NCI-H526 (cell line): ENCODE measurements at regions not wholly inside any gene's neighbourhood (a gene's known extent, or its start where the extent isn't known, plus 50 kb on each side); places are given as distances from the start of the nearest gene placed in this dataset.
A peak's percentile ranks its signal among the peaks of the same experiment; 100 is the strongest.
"Not testable (repeated sequence)": the region's sequence is repeated elsewhere in the genome, so short reads cannot be mapped to it uniquely, and the experiment has no call there.

Source experiments
- DNase-seq, 2 experiments: peaks; one replicate each; lab custom pipeline; 2025; lab: John Stamatoyannopoulos, UW

DNA sequence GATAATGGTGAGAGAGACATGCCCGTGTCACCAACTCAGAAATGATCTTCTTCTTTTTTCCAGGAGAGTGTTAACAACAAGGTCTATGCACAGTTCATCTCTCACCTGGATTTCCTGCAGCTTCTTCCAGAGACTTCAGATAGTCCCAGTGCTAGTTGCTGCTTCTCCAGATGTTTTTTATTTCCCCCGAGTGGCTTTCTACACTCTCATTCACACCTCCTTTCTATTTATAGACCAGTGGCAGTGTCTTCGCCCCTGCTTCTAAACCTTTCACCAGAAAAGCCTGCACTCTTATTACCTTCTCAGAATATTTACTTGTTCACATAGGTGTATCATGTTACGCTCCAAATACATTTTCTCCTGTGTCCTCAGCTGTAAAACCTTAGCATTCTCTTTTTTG, 558.8 kb upstream of the CHAC2 start:
- no peak for DNase-seq

DNA sequence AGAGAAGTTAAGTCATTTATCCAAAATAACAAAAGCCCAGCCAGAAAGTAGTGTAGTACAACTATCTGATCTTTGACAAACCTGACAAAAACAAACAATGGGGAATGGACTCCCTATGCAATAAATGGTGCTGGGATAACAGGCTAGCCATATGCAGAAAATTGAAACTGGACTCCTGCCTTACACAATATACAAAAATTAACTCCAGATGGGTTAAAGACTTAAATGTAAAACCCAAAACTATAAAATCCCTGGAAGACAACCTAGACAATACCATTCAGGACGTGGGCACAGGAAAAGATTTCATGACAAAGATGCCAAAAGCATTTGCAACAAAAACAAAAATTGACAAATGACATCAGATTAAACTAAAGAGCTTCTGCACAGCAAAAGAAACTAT, 561.4 kb upstream of the CHAC2 start:
- DNase-seq = not testable (repeated sequence)

DNA sequence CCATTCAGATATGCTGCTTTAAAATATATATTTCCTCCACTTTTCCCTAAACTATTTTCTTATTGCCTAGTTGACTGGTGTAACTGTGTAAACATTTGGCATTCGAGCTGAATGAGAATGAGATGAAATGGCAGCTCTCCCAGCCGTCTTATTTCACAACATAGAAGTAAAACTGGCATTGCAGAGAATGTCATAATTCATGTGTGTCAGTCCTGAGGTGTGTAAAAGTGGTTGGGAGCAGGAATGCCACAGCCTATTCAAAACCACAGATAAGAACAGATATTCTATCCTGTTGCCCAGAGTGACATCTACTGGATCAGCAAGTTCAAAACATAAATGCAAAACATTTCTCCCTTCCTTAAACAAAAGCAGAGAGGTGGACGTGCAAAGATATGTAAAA, 565.5 kb upstream of the CHAC2 start:
- peak; percentile 80 to 82 for DNase-seq

DNA sequence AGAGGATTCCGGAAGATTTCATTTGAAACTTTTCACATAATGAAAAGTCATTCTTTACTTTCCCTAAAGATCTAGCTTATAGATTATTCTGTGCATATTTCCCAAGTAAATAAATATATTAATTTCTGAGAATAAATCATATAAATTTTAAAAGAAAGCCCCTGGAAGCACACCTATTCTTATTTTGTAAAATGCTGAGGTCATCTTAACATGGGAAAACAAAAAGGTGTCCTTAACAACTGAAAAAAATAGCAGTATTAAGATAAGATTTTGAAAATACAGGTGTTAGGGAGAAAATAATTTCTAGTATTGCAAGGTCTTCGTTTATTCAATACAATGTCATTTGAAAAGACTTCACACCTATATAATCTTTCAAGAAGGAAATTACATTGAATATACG, 567.5 kb upstream of the CHAC2 start:
- DNase-seq = no peak

DNA sequence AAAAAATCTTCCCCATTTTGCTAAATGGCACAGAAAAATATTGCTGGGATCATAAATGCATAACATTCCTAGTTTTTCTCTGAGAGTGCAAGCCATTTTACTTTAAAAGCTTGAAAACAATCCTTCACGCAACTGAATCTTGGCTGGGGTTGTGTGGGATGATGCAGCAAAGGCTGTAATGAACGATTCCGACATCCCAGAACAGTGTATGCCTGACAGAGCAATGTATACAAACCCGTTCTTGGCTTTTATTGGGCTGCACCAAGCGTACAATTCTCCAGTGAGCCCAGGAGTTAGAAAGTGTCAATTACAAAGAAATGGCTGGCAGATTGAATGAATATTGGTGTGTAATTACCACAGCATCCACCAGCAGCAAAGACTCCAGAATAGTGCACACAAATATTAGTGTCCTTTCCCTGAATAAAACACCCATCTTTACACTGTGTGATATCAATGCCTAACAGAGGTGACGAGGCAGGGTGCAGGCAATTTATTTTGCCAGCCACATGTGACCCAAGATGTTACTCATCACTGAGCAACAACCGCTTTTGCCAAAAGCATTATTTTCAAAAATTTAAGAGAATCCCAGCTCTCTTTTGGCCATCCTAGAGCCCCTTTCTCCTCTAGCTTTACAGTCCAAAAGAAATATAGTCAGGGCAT, 578.6 kb upstream of the CHAC2 start:
- DNase-seq = no peak

DNA sequence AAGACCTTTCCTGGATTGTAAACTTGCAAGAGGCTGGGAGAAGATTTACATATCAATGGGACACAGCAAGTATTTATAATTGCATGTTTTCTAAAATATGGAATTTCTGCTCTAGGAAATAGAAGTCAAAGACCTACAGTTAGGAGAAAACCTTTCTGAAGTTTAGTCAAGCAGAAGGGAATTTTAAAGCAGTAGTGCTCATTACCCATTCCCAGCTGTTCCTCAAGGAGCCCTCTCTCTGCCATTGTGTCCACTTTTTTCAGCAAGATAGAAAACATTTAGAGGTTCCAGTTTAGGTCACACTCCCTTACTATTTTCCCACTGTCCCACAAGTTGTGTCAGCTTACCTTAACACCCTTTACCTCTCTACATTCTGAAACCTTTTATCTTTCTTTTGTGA, 584.0 kb upstream of the CHAC2 start:
- DNase-seq = no peak

DNA sequence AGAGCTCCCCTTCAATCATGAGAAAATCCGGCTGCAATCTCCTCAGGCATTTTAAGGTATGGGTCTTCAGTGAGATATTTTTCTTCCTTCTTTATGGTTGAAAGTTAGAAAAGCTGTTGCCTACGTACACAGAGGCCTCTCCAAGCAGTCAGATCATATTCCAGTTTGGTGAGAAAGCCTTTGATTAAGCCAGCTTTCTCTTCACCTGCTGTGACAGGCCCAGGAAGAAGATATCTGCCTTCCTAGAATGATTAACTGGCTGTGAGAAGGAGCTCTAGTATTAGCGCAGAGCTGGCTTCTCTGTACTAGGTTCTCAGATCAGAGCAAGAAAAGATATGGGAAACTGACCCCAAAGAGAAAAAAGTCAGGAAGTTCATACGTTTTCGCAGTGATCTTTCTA, 585.0 kb upstream of the CHAC2 start:
- peak in 1 of 2 experiments; percentile 14 for DNase-seq

DNA sequence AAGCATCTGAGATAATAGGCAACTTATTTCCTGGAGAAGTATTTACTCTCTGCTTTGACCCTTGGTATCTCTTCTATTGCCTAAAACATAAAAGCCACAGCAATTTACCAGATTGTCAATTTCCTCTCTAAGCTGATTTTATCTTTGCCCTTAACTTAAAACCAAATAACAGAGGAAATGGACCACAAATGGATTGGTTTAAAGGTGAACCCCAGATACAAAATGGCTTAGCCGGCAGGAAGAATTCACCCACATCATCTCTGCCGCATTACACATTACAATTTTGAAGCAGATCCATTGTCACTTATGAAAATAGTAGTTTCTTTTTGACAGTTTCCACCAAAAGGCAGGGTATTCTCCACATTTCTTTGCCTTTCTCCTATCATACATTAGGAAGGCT, 585.8 kb upstream of the CHAC2 start:
- DNase-seq = no peak

DNA sequence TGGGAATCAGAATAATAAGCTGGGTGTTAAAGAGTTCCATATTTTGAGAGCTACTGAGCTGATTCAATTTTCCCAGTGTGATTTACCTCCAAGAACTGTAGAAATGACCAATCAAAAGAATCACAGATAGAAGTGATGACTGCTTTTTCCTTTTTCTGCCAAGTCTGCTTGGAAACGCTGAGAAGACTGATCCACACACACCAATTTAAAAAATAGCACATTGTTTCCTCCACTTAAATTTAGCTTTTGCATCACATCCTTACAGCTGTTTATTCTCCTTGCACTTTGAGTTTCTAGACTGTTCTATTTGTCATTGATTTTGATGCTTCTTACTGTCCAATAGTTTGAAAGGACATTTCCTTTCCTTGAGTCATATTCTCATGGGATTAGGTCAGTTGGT, 590.3 kb upstream of the CHAC2 start:
- DNase-seq = no peak

DNA sequence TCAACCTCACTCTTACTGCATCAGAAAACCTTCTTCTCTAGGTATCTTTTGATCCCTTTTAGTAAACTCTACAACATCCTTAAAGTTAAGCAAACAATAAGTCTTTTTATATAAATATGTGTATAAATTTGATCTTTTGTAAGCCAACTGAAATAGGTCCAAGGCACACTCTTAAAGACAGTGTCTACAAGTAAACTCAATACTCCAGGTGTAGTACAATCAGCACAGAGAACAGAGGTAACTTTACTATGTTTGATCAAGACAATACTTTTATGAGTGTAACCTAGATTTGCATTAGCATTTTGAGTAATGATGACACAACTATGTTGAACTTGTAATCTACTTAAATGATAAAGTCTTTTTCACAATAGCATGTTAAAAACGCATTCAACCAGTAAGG, 593.1 kb upstream of the CHAC2 start:
- DNase-seq = no peak

DNA sequence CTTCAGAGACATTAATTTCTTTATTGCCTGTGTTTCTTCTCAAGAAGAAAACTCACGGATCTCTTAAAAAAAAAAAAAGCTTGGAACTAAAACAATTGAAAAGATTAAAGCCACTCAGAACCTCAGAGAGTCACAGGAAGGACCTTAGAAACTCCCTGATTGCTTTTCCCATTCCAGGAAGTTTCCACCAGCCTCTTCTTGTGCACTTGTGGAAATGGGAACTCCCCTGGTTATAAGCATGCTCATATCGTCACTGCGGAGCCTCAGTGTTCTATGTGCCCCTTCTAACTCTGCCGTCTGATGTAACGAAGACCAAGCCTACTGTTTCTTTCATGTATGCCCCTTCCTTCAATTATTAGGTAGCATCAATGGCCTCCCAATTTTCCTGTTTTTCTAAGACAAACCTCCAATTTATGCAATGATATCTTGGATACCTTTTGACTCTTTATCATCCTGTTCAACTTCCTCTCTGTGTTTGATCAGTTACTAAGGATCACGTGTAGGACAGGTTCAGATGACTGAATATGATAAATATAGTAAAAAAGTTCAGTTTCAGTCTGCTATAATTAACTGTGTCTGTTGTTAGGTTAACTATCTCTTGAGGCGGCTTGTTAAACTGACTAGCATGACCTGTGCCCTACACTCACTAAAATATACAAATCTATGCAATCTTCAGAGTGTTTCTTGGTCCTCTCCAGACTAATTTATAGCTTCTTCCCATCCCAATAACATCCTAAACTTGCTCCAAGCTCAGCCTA, 593.7 kb upstream of the CHAC2 start:
- DNase-seq = no peak

DNA sequence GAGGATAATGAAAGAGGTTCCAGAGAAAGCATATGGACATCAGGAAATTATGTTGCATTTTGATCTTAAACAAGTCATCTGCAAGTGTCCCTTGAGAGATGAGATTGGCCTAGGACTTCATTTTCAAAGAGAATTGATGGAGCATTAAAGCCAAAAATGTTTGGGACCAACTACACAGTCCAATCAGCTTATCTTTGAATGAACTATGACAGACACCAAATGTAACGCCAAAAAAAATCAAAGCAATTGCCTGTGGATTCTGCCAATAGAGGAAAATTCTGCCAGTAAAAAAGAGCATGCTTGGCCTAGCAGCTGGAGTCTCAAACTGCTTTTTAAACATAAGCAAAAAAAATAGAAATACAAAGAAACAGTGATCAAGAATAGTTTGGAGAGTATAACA, 594.5 kb upstream of the CHAC2 start:
- no peak for DNase-seq

DNA sequence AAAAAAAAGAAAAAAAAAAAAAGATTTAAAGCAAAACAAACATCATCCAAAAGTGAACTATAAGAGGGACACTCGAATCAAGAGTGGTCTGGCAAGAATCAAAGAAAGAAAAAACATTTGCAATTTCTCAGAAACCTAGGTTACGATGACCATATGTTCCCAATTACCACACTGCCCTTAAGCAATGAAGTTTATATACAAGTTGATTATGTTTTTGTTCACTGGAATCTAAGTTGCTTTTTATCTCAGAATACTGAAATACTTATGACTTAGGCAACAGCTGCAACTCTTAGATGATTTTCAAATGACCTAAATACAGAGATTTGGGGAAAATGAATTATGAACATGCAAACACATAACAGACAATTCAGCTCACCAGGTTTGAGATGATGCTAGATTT, 597.1 kb upstream of the CHAC2 start:
- DNase-seq = no peak

DNA sequence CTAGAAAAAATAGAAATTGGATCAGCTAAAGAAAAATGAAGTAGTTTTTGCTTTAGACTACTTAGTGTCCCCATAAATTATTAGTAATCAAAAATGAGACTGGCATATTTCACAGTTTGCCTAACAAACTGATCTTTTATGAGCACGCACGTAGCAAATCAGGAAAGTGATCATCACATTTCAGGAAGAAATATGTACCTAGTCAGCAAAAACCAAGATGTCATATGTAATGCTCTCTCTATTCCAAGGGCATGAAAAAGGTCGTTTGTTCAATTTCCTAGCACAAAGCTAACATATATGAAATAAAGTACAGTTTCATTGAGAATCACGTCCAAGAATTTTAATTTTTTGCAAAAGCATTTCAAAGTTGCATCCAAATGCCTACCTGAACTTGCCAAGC, 600.4 kb upstream of the CHAC2 start:
- no peak for DNase-seq

DNA sequence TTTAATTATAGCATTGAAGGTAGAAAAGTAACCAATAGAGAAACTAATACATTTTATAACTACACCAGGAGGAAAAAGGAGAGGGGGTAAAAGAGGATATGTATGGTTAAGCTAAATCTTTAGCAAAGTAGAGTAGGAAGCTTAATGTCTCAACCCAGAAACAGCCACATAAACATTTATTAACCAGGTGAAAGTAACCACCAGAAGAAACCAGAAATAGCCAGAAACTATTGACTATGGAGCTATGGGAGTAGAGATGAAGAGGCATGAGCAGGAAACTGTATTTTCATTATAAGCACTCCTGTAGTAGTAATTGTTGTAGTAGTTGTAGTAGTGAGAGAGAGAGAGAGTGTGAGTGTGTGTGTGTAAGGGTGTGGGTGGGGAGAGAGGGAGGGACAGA, 617.5 kb upstream of the CHAC2 start:
- no peak for DNase-seq

DNA sequence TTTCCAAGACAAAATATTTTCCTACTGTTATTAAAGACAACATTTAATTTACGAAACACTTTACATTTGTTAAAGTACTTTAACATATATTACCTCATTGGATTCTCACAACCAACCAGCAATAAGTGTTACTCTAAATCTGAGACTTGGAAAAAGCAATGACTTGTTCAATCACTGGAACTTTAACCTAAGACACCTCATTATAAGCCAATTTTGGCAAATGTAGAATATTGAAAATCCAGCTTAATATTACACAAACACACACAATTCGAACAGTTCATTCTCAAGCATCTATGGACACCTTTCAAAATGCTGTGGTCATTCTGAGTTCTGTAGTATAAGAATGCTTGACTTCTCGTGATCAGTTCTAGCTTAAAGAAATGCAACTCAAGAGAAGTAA, 619.4 kb upstream of the CHAC2 start:
- DNase-seq = no peak

DNA sequence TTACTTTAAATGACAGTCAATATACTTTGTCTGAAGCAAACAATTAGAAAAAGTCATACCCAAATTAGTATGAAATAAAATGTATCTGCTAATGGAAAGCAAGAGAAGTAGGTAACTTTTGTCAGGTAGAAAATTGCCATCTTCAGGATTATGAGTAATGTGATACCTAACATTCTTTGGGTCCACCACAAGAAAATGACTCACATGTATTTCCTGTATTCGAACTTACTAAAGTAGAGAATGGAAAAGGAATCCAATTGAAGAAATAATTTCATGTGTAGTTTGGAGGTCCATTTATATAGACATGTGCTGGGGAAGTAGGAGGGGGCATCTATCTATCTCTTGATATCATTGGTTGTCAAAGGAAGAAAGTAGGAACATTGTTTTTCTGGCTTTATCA, 636.2 kb upstream of the CHAC2 start:
- DNase-seq = no peak

DNA sequence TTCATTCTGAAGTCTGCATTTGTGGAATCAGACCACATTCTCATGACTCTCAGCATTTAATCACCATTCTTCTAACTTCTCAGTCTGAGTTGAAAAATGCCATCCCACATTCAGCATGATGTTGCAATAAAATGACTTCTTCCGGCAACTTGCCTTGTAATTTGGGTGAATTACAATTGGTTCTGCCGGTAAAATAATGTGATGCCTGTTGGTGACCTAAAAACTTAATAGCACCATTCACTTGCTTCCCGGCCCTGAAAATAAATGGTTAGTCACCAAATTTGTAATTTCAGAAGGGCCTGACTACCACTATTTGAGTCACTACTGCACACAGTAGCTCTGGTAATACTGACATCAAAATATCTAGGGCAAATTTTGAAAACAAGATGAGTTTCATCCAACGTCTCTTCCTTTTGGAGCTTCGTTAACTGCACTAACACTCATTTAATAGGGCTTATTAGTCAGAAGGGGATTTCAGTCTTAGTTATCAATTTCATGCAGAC, 637.1 kb upstream of the CHAC2 start:
- no peak for DNase-seq

DNA sequence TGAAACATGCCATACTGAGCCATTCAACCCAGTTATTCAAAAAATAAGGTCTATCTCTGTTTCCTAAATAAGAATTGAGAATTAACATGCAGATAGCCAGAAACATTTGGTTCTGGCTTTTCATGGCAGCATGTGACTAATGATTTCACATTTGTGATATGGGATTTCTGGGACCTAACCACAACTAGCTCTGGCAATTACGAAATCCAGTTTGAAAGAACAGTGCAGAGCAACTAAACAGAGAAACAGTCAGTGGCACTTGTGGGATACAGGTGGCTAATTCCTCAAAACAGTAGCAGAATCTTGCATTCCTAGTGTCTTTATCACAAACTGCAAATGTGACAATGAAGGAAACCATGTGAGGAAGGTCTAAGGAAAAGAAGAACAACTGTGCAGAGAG, 637.8 kb upstream of the CHAC2 start:
- no peak for DNase-seq

DNA sequence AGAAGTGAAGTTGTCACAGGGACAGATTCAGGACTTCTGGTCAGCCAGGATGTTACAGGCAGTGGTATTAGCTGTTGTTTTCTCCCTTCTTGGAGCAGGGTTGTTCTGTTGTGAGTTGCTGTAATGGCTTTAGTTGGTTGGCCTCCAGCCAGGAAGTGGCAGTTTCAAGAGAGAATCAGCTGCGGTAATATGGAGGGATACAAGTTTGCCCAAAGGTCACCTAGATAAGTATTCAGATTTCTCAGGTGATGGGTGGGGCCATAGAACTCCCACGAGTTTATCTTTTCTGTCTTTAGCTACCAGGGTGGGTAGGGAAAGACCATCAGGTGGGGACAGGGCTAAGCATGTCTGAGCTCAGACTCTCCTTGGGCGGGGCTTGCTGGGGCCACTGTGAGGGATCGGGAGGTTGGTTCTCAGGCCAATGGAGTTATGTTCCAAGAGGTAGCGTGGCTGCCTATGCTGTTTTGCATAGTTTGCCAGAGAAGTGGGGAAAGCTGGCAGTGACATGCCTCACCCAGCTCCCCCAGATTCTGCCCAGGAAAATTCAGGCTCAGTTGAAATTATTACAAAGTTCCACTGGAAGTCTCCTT, 640.4 kb upstream of the CHAC2 start:
- peak in 1 of 2 experiments; percentile 32 for DNase-seq

DNA sequence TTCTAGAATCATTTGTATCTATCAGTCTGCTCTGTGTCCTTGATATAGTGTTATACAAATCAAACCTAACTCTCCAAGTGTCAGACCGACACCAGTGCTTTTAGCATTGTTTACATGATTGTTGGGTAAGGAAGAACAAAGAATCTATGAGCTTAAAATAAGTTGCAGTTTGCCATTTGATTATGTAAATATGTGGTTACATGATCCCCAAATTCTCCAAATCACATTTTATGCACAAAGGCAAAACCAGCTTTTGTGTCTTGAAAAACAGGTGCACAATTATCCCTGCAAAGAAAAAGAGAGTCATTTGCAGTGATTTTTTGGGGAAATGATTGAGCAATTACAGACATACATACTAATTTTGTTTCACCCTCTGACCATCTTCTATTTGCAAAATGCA, 652.6 kb upstream of the CHAC2 start:
- DNase-seq = no peak

DNA sequence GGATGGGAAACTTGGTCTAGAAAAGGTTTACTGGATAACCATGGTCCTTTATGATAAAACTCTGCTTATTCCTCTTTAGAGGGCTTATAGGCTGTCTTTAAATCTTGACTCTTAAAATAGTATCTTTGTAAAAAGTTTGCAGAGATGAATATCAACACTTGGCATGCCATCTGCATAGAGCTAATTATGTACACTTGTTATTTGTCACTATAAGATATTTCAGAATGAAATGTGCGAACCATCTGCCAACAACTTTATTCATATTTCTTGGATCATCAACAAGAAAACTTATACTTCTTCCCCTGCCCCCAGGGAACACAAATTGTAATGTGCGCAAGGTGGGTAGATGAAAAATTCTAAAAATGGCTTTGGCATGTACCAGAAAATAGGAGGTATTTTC, 653.0 kb upstream of the CHAC2 start:
- no peak for DNase-seq

DNA sequence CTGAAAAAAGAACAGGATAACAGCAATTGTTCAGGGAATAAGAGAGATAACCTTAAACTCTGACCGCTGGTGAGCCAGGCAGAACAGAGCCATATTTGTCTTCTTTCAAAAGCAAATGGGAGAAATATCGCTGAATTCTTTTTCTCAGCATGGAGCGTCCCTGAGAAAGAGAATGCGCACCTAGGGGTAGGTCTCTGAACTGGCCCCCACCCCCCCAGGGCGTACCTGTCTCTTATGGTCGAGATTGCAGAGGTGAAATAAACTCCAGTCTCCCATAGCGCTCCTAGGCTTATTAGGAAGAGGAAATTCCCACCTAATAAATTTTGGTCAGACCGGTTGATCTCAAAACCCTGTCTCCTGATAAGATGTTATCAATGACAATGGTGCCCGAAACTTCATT, 655.2 kb upstream of the CHAC2 start:
- not testable (repeated sequence) for DNase-seq
